22Rv1 (cell line): ENCODE measurements at regions not wholly inside any gene's neighbourhood (a gene's known extent, or its start where the extent isn't known, plus 50 kb on each side); places are given as distances from the start of the nearest gene placed in this dataset.

Experiments used
- H3K27ac ChIP-seq: fragments of 450-650 bp; 2 replicates; pipeline ENCODE4 v1.5.1; 2017
- ZFX ChIP-seq: fragments of 450-650 bp; IDR thresholded peaks from 2 replicates; pipeline ENCODE4 v1.6.1; 2017; ENCODE audit warnings: antibody characterized with exemption, borderline replicate concordance
- TF ChIP-seq, protein P1 (sequence below): fragments of 450-650 bp; IDR thresholded peaks from 2 replicates; pipeline ENCODE4 v1.5.1; 2017; ENCODE audit warnings: mild to moderate bottlenecking

DNA sequence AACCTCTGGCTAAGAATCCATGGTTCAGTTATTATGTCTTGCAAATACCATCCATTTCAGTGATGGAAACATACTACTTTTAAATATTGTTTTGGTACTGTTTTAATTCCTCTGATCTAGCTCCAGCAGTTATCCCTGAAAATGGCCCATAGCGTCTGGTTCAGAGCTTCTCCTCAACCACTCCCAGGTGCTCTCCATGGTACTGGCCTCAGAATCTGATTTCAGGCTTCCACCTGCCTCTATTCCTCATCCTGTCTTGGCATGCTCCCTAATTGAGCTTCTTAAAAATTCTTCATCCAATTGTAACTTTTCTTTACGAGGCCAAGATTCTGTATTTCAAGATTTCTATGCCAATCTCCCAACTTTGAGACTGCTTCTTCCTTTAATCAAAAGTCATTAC lies 236.3 kb downstream of the HTR7 start:
- TF ChIP-seq ZFX = no peak
- TF ChIP-seq, protein P1, sequence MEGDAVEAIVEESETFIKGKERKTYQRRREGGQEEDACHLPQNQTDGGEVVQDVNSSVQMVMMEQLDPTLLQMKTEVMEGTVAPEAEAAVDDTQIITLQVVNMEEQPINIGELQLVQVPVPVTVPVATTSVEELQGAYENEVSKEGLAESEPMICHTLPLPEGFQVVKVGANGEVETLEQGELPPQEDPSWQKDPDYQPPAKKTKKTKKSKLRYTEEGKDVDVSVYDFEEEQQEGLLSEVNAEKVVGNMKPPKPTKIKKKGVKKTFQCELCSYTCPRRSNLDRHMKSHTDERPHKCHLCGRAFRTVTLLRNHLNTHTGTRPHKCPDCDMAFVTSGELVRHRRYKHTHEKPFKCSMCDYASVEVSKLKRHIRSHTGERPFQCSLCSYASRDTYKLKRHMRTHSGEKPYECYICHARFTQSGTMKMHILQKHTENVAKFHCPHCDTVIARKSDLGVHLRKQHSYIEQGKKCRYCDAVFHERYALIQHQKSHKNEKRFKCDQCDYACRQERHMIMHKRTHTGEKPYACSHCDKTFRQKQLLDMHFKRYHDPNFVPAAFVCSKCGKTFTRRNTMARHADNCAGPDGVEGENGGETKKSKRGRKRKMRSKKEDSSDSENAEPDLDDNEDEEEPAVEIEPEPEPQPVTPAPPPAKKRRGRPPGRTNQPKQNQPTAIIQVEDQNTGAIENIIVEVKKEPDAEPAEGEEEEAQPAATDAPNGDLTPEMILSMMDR = no peak

DNA sequence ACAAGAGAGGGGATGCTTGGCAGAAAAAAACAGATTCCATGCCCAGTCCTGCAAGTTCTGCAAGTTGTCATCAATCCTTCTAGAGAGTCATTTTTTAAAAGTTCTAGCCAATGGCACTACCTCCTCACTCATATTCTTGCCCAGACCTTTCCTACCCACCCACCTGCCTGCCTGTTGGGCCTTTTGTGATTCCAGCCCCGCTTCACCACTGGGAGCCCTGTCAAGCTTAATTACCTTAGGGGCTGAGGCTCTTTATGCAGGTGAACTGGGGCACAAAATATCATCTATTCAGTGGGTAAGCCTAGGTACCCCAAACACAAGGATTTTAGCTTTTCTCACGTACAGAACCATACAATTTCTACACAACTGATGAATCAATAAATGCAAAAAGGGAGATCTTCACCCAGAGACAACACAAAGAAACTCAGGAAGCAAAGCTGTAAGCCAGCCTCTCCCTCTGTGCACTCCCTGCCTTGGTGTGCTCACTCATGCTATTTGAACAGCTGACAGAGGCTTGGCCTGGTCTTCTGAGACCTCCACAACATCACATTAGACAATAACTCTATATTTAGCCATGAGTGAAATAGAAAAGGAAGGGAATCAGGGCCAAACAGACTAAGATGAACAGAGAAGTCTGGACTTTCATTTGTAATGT lies 222.6 kb downstream of the HTR7 start:
- TF ChIP-seq, protein P1 = no peak
- TF ChIP-seq ZFX = no peak
- no peak overlapping the region for H3K27ac ChIP-seq

More for the DNA sequence above, 236.3 kb downstream of the HTR7 start:
- no peak overlapping the region for H3K27ac ChIP-seq

GRCh38 chr10:90640756-90641155 lies 217.1 kb downstream of the HTR7 start:
- peak overlapping the region; percentile 70 for H3K27ac ChIP-seq
- TF ChIP-seq, protein P1 = no peak
- no peak for TF ChIP-seq ZFX

DNA sequence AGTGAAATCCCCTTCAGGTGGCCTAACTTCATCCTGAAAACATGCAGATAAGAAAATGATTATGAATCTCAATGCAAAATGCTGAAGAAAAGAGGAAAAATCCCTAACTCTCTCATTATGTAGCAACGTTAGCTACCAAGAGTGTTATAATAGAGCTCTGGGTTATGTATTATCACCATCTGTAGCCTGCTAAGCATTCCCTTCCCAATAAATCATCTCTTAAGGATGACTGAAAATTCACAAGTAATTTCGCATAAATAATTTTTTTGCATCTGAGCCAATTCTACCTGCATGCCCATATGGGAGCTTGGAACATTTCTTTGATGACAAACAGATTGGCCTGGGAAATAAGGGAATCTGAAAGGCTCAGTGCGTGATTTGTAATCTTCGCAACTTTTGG lies 216.1 kb downstream of the HTR7 start:
- H3K27ac ChIP-seq = peak overlapping the region; percentile 70
- TF ChIP-seq, protein P1 = no peak
- no peak for TF ChIP-seq ZFX

- TF ChIP-seq ZFX = no peak
- TF ChIP-seq, protein P1 = no peak
- peak overlapping the region; percentile 70 for H3K27ac ChIP-seq
Measured at GRCh38 chr10:90642136-90642535, 215.7 kb downstream of the HTR7 start.

GRCh38 chr10:90642650-90643049 lies 215.2 kb downstream of the HTR7 start:
- H3K27ac ChIP-seq = peak overlapping the region; percentile 70
- TF ChIP-seq ZFX = no peak
- TF ChIP-seq, protein P1 = no peak

DNA sequence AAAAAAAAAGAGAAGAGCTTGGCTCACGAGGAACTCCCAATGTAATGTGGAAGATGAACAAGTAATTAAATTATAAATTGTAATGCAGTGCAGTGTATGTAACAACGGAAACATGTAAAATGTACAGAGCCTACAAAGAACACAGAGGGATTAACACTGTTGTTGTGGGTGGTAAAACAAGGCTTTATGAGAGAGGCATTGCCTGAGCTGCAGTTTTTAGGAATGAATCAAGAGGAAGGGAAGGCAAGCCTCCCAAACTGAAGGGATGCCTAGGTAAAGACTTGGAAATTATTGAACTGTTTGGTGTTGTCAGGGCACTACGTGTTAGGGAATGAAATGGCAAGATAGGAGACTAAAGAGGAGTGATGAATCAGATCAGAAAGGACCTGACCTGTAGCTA lies 213.7 kb downstream of the HTR7 start:
- H3K27ac ChIP-seq = no peak overlapping the region
- TF ChIP-seq, protein P1 = no peak
- TF ChIP-seq ZFX = no peak
